Common myeloid progenitor, CD34-positive (primary cell): ENCODE measurements at regions not wholly inside any gene's neighbourhood (a gene's known extent, or its start where the extent isn't known, plus 50 kb on each side); places are given as distances from the start of the nearest gene placed in this dataset.
A peak's percentile ranks its signal among the peaks of the same experiment; 100 is the strongest.

Source experiments
- CTCF ChIA-PET: fragments of 350-600 bp; sonication (Branson Sonifier 250); formaldehyde crosslinking; loops from one replicate; lab custom pipeline; 2021; ENCODE audit warnings: antibody characterized with exemption; lab: Charles Lee
- POLR2A ChIA-PET: fragments of 350-600 bp; sonication (Branson Sonifier 250); formaldehyde crosslinking; loops from one replicate; lab custom pipeline; 2021; ENCODE audit warnings: antibody characterized with exemption; lab: Charles Lee
- DNase-seq, 3 donors: peaks; one replicate each; pipeline versions ENCODE4 v3.0.0 to v3.0.0-alpha.2; 2013
- H3K27ac ChIP-seq, 2 experiments: 1 replicate in 1 of 2; 2 replicates in 1 of 2; pipeline ENCODE4 v1.7.0; 2013; ENCODE audit warnings: inconsistent platforms in 2 of 2, low read length in 2 of 2, mild to moderate bottlenecking in 2 of 2, low read depth in 1 of 2, moderate library complexity in 1 of 2; ENCODE audit not compliant: severe bottlenecking in 2 of 2, insufficient read depth in 1 of 2, poor library complexity in 1 of 2
- H3K27me3 ChIP-seq, 5 experiments: replicated peaks in 2 of 5; 1 replicate in 3 of 5; 2 replicates in 2 of 5; pipeline versions ENCODE4 v1.6.1 to v1.7.0; 2013; ENCODE audit warnings: low read length in 4 of 5, mild to moderate bottlenecking in 2 of 5, moderate library complexity in 2 of 5, inconsistent platforms in 1 of 5; ENCODE audit not compliant: insufficient read depth in 5 of 5, control insufficient read depth in 4 of 5
- H3K36me3 ChIP-seq, 4 experiments: 1 replicate in 2 of 4; 2 replicates in 2 of 4; pipeline versions ENCODE4 v1.6.1 to v1.7.0; 2013; ENCODE audit warnings: low read length in 3 of 4, control low read depth in 1 of 4, mild to moderate bottlenecking in 1 of 4; ENCODE audit not compliant: control insufficient read depth in 4 of 4, insufficient read depth in 4 of 4
- H3K4me1 ChIP-seq, 4 experiments: 1 replicate in 3 of 4; 2 replicates in 1 of 4; pipeline versions ENCODE4 v1.6.1 to v1.7.1; 2013; ENCODE audit warnings: low read length in 3 of 4, mild to moderate bottlenecking in 3 of 4, control low read depth in 1 of 4, inconsistent platforms in 1 of 4, moderate library complexity in 1 of 4; ENCODE audit not compliant: control insufficient read depth in 4 of 4, insufficient read depth in 4 of 4; ENCODE audit errors: control extremely low read depth in 1 of 4
- H3K4me3 ChIP-seq, 7 experiments: 1 replicate in 4 of 7; 2 replicates in 3 of 7; pipeline versions ENCODE4 v1.5.1 to v1.7.0; 2013; ENCODE audit warnings: mild to moderate bottlenecking in 7 of 7, low read length in 6 of 7, moderate library complexity in 6 of 7, inconsistent platforms in 2 of 7, low read depth in 2 of 7, control low read depth in 1 of 7; ENCODE audit not compliant: insufficient read depth in 4 of 7, control insufficient read depth in 1 of 7; ENCODE audit errors: extremely low read depth in 1 of 7
- H3K9me3 ChIP-seq, 5 experiments: 1 replicate in 4 of 5; 2 replicates in 1 of 5; pipeline versions ENCODE4 v1.6.1 to v1.7.1; 2013; ENCODE audit warnings: low read length in 4 of 5, mild to moderate bottlenecking in 2 of 5, inconsistent platforms in 1 of 5, low read depth in 1 of 5, moderate library complexity in 1 of 5; ENCODE audit not compliant: control insufficient read depth in 4 of 5, insufficient read depth in 2 of 5; ENCODE audit errors: control extremely low read depth in 1 of 5
- WGBS: methylation state at CpG from one replicate; pipeline ENCODE4 v1.1.5; 2013; ENCODE audit not compliant: insufficient coverage; 5-methylcytosine and 5-hydroxymethylcytosine counted together

DNA sequence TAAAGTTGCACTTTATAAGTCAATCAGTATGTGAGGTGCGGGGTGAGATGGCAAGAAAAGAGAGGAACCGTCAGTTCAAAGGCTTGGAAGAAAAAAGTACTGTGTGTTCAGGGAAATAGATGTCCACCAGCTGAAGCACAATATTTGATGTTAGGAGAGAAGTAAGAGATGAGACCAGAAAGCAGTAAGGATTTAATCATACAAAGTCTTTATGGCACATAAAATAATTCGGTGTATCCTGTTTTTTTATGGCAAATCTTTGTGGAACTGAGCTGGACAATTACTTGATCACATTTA is 197.2 kb downstream of the FAXC start:
- no peak overlapping the region for H3K27ac ChIP-seq
- H3K36me3 ChIP-seq, result no peaks in the 10 kb centered on the region
- POLR2A ChIA-PET, result no interaction called here
- DNase-seq, result no peak
- H3K4me1 ChIP-seq, result no peaks in the 10 kb centered on the region
- H3K9me3 ChIP-seq, result no peaks in the 10 kb centered on the region
- peaks cover 0 to 6% (median 2%) of the 10 kb centered on the region in 5 experiments for H3K27me3 ChIP-seq
- 33% methylated on average over 1 of the region's 3 CpGs for WGBS
- CTCF ChIA-PET, result no interaction called here
- no peak overlapping the region for H3K4me3 ChIP-seq

DNA sequence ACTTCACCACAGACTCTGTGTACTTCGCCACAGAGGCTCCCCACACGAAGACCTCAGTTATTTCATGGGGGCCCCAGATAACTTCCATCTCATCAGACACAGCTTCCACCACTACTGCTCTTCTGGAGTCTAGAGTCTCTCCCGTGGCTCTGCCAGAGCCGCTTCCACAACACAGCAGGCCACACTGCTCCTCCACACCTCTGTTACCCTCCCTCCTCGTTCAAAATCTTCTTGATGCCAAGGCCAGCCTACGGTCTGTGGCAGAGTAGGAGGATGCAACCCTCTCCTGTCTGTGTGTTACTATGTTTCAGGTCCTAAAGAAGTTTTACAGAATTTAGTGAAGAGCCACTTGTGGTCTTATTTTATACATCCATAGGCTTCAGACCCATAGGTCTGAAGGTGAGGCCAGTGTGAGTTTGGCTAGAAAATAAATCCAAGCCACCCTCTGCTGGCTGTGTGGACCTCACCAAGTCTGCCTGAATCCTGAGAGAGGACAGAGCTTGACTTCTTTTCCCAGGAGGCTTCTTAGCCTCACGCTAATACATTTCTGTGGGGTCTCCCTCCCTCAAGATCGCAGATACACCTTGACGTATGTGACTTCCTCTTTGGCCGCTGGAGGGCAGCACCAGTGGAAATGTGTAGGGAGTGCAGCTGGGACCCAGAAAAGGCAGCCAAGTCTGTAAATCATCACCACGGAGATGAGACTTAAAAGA is 197.7 kb downstream of the FAXC start:
- no peak overlapping the region for H3K27ac ChIP-seq
- CTCF ChIA-PET, result interaction anchor here (0.5 kb wide), 1 partner anchor 12 kb away, joined by 5 read pairs; no protein-coding TSS in a partner anchor
- H3K4me3 ChIP-seq, result no peak overlapping the region
- POLR2A ChIA-PET, result no interaction called here
- no peaks in the 10 kb centered on the region for H3K9me3 ChIP-seq
- peaks cover 0 to 6% (median 2%) of the 10 kb centered on the region in 5 experiments for H3K27me3 ChIP-seq
- DNase-seq, result peak; percentile 6 to 19 (median 10)
- no peaks in the 10 kb centered on the region for H3K36me3 ChIP-seq
- H3K4me1 ChIP-seq, result no peaks in the 10 kb centered on the region
- 58% methylated on average over 9 of the region's 11 CpGs for WGBS

GRCh38 chr6:99148761-99149160 is 200.7 kb downstream of the FAXC start:
- WGBS, result no CpG with 5 or more reads among the region's 2 CpGs
- CTCF ChIA-PET, result no interaction called here
- H3K9me3 ChIP-seq, result no peaks in the 10 kb centered on the region

DNA sequence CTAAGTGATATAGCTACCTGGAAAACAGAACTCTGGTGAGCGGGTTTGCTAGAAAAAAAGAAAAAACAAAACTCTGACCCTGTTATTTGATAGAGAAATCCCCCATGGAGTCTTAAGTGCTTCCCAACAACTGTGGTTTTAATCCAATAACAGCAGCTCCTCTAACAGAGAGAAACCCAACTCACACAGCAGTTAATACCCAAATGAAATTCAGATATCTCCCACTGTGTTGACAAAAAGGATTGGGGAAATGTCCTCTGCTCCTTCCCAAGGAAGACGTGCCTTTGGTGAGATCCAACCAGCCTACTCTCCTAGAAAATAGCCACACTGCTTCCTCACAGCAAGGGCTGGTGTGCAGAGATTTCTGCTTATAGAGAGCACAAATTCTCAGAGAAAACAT is 200.4 kb upstream of the FBXL4 start:
- no peaks in the 10 kb centered on the region for H3K36me3 ChIP-seq

More at GRCh38 chr6:99148761-99149160, 200.7 kb downstream of the FAXC start:
- POLR2A ChIA-PET, result no interaction called here
- no peak for DNase-seq
- peaks cover 0 to 8% (median 0%) of the 10 kb centered on the region in 5 experiments for H3K27me3 ChIP-seq
- H3K4me1 ChIP-seq, result no peaks in the 10 kb centered on the region
- no peak overlapping the region for H3K27ac ChIP-seq
- no peaks in the 10 kb centered on the region for H3K36me3 ChIP-seq
- no peak overlapping the region for H3K4me3 ChIP-seq

GRCh38 chr6:99147206-99147605 is 199.5 kb upstream of the FBXL4 start:
- no peaks in the 10 kb centered on the region for H3K36me3 ChIP-seq
- peaks cover 0 to 5% (median 0%) of the 10 kb centered on the region in 5 experiments for H3K27me3 ChIP-seq
- WGBS, result 86% methylated on average over 2 of the region's 5 CpGs
- H3K4me3 ChIP-seq, result no peak overlapping the region
- ChIA-PET CTCF (interaction anchor here (0.9 kb wide), 1 partner anchor 28 kb away, joined by 3 read pairs; no protein-coding TSS in a partner anchor), POLR2A (no interaction called here)
- DNase-seq, result no peak
- no peaks in the 10 kb centered on the region for H3K4me1 ChIP-seq
- no peaks in the 10 kb centered on the region for H3K9me3 ChIP-seq
- no peak overlapping the region for H3K27ac ChIP-seq

More for the DNA sequence above, 200.4 kb upstream of the FBXL4 start:
- ChIA-PET POLR2A (interaction anchor here (0.6 kb wide), 1 partner anchor 11 kb away, joined by 3 read pairs; no protein-coding TSS in a partner anchor), CTCF (no interaction called here)
- no peak for DNase-seq
- no peaks in the 10 kb centered on the region for H3K4me1 ChIP-seq
- peaks cover 0 to 5% (median 0%) of the 10 kb centered on the region in 5 experiments for H3K27me3 ChIP-seq
- H3K9me3 ChIP-seq, result no peaks in the 10 kb centered on the region
- H3K4me3 ChIP-seq, result no peak overlapping the region
- no peak overlapping the region for H3K27ac ChIP-seq
- 100% methylated on average over 1 of the region's 2 CpGs for WGBS

DNA sequence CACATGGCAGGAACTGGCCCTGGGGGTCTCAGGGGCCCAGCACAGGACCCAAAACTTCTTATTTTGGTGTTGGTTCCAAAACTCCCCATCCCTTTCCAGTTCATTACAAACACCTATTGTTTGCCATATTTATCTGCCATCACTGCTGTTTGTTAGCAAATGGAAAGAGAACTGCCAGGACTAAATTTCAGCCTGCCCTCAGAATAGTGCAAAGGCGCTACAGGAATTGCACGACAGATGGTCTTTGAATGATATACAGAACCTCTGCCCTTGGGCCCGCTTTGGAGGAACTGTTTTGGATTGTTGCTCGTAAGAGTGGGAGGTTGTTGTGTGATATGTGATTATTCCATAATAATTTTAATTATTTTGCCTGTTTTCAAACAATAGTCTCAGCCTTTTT is 199.0 kb upstream of the FBXL4 start:
- peaks cover 0 to 5% (median 0%) of the 10 kb centered on the region in 5 experiments for H3K27me3 ChIP-seq
- no peak for DNase-seq
- ChIA-PET CTCF (interaction anchor here (0.9 kb wide), 1 partner anchor 27 kb away, joined by 3 read pairs; no protein-coding TSS in a partner anchor), POLR2A (no interaction called here)
- no peaks in the 10 kb centered on the region for H3K4me1 ChIP-seq
- no peaks in the 10 kb centered on the region for H3K36me3 ChIP-seq
- WGBS, result no CpG with 5 or more reads among the region's 4 CpGs
- H3K4me3 ChIP-seq, result no peak overlapping the region
- no peaks in the 10 kb centered on the region for H3K9me3 ChIP-seq
- no peak overlapping the region for H3K27ac ChIP-seq

DNA sequence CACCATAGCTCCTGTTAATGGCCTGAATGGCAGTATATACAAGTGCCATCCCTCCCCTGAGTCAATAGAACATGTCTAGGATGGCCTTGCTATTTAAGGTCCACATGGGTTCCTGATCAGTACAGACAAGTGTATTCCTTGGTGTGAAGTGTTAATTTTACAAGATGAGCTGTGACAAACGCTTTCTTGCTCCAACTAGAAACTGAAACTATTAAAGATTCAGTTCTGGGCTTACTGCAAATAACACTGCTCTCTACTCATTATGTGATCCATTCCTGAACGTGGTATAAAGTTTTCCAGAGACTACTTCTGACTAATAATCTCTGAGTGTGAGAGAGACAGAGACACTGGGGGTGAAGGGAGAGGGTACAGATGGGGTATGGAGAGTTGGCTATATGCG is 198.0 kb upstream of the FBXL4 start:
- Histone ChIP-seq H3K36me3 (no peaks in the 10 kb centered on the region), H3K9me3 (no peaks in the 10 kb centered on the region), H3K27me3 (peaks cover 0 to 5% (median 0%) of the 10 kb centered on the region in 5 experiments), H3K27ac (no peak overlapping the region), H3K4me3 (no peak overlapping the region), H3K4me1 (no peaks in the 10 kb centered on the region)
- CTCF ChIA-PET, result no interaction called here
- 84% methylated on average over 2 of the region's 3 CpGs for WGBS
- POLR2A ChIA-PET, result no interaction called here
- DNase-seq, result no peak
